H9 (cell line): ENCODE measurements at regions not wholly inside any gene's neighbourhood (a gene's known extent, or its start where the extent isn't known, plus 50 kb on each side); places are given as distances from the start of the nearest gene placed in this dataset.

Source experiments
- DNase-seq: peaks from one replicate; pipeline ENCODE4 v3.0.0-alpha.2; 2017
- H2AFZ ChIP-seq: one replicate; pipeline ENCODE4 v1.6.1; 2013; ENCODE audit warnings: mild to moderate bottlenecking, low read length, control low read depth, moderate library complexity
- H2AK5ac ChIP-seq: 2 replicates; pipeline ENCODE4 v1.6.1; 2013; ENCODE audit warnings: low read length, control low read depth, mixed read lengths; ENCODE audit not compliant: insufficient read length
- H2BK120ac ChIP-seq: one replicate; pipeline ENCODE4 v1.6.1; 2013; ENCODE audit warnings: low read depth, mild to moderate bottlenecking, low read length, control low read depth, inconsistent platforms; ENCODE audit not compliant: poor library complexity, severe bottlenecking
- H2BK12ac ChIP-seq: 2 replicates; pipeline ENCODE4 v1.6.1; 2013; ENCODE audit warnings: low read length, control low read depth, mixed read lengths, low read depth; ENCODE audit not compliant: insufficient read length
- H2BK15ac ChIP-seq: 2 replicates; pipeline ENCODE4 v1.6.1; 2013; ENCODE audit warnings: low read depth, low read length, control low read depth
- H2BK20ac ChIP-seq: one replicate; pipeline ENCODE4 v1.6.1; 2013; ENCODE audit warnings: low read depth, mild to moderate bottlenecking, low read length, control low read depth, inconsistent platforms; ENCODE audit not compliant: poor library complexity, severe bottlenecking
- H2BK5ac ChIP-seq: 2 replicates; pipeline ENCODE4 v1.6.1; 2013; ENCODE audit warnings: low read length, control low read depth, mixed read lengths; ENCODE audit not compliant: insufficient read length
- H3K14ac ChIP-seq: 2 replicates; pipeline ENCODE4 v1.6.1; 2013; ENCODE audit warnings: low read length, control low read depth; ENCODE audit not compliant: insufficient read depth
- H3K18ac ChIP-seq: 2 replicates; pipeline ENCODE4 v1.6.1; 2013; ENCODE audit warnings: low read depth, mild to moderate bottlenecking, mixed read lengths, low read length, control low read depth; ENCODE audit not compliant: insufficient read length
- H3K23ac ChIP-seq: 2 replicates; pipeline ENCODE4 v1.6.1; 2013; ENCODE audit warnings: low read length, control low read depth, mixed read lengths, low read depth; ENCODE audit not compliant: insufficient read length
- H3K23me2 ChIP-seq: 2 replicates; pipeline ENCODE4 v1.6.1; 2013; ENCODE audit warnings: low read depth, mild to moderate bottlenecking, mixed read lengths, low read length, control low read depth; ENCODE audit not compliant: insufficient read length, poor library complexity, severe bottlenecking
- H3K27ac ChIP-seq: 2 replicates; pipeline ENCODE4 v1.5.1; 2013; ENCODE audit warnings: low read length, control low read depth, mixed read lengths, low read depth; ENCODE audit not compliant: insufficient read length
- H3K27me3 ChIP-seq: 2 replicates; pipeline ENCODE4 v1.6.1; 2013; ENCODE audit warnings: low read length, control low read depth, inconsistent platforms; ENCODE audit not compliant: insufficient read depth
- H3K4ac ChIP-seq: 2 replicates; pipeline ENCODE4 v1.6.1; 2013; ENCODE audit warnings: low read depth, mild to moderate bottlenecking, control low read depth, inconsistent platforms, low read length, moderate library complexity
- H3K4me1 ChIP-seq: 2 replicates; pipeline ENCODE4 v1.6.1; 2013; ENCODE audit warnings: low read length, control low read depth, inconsistent platforms; ENCODE audit not compliant: insufficient read depth
- H3K4me2 ChIP-seq: 2 replicates; pipeline ENCODE4 v1.6.1; 2013; ENCODE audit warnings: low read length, control low read depth, mixed read lengths; ENCODE audit not compliant: insufficient read length, insufficient read depth
- H3K56ac ChIP-seq: 2 replicates; pipeline ENCODE4 v1.6.1; 2013; ENCODE audit warnings: low read depth, mild to moderate bottlenecking, mixed read lengths, low read length, control low read depth; ENCODE audit not compliant: insufficient read length
- H3K79me1 ChIP-seq: 2 replicates; pipeline ENCODE4 v1.6.1; 2013; ENCODE audit warnings: low read depth, mild to moderate bottlenecking, moderate library complexity, low read length, control low read depth, inconsistent platforms; ENCODE audit not compliant: insufficient read depth, poor library complexity, severe bottlenecking
- H3K79me2 ChIP-seq: 2 replicates; pipeline ENCODE4 v1.6.1; 2013; ENCODE audit warnings: low read length, control low read depth, inconsistent platforms; ENCODE audit not compliant: insufficient read depth
- H3K9ac ChIP-seq: 2 replicates; pipeline ENCODE4 v1.6.1; 2013; ENCODE audit warnings: low read length, control low read depth, mixed read lengths; ENCODE audit not compliant: insufficient read length; ENCODE audit errors: extremely low read depth
- H3K9me3 ChIP-seq: one replicate; pipeline ENCODE4 v1.6.1; 2013; ENCODE audit warnings: low read depth, low read length, inconsistent platforms; ENCODE audit not compliant: control insufficient read depth
- H3T11ph ChIP-seq: one replicate; pipeline ENCODE4 v1.6.1; 2013; ENCODE audit warnings: mild to moderate bottlenecking, low read length, control low read depth, inconsistent platforms
- H4K20me1 ChIP-seq: one replicate; pipeline ENCODE4 v1.6.1; 2013; ENCODE audit not compliant: control insufficient read depth, insufficient read length, insufficient read depth
- H4K5ac ChIP-seq: 2 replicates; pipeline ENCODE4 v1.6.1; 2013; ENCODE audit warnings: low read depth, mild to moderate bottlenecking, mixed read lengths, low read length, control low read depth; ENCODE audit not compliant: insufficient read length
- H4K8ac ChIP-seq: replicated peaks from 2 replicates; pipeline ENCODE4 v1.6.1; 2013; ENCODE audit warnings: low read length, control low read depth, mixed read lengths, low read depth; ENCODE audit not compliant: insufficient read length
- H4K91ac ChIP-seq: 2 replicates; pipeline ENCODE4 v1.6.1; 2013; ENCODE audit warnings: low read depth, mild to moderate bottlenecking, moderate library complexity, mixed read lengths, low read length, control low read depth; ENCODE audit not compliant: insufficient read length
- H3K27ac Mint-ChIP-seq, 3 experiments: 2 replicates in 2 of 3; 3 replicates in 1 of 3; pipeline ENCODE4 v1.8.0; 2020 to 2021; ENCODE audit warnings: mixed read lengths in 3 of 3, mild to moderate bottlenecking in 1 of 3, moderate library complexity in 1 of 3
- H3K27me3 Mint-ChIP-seq: 2 replicates; pipeline ENCODE4 v1.8.0; 2021; ENCODE audit warnings: low read depth, mild to moderate bottlenecking, moderate library complexity, mixed read lengths
- H3K36me3 Mint-ChIP-seq, 3 experiments: 2 replicates in 2 of 3; 3 replicates in 1 of 3; pipeline ENCODE4 v1.8.0; 2020 to 2021; ENCODE audit warnings: low read depth in 3 of 3, mixed read lengths in 3 of 3; ENCODE audit not compliant: insufficient read depth in 1 of 3
- H3K4me1 Mint-ChIP-seq, 2 experiments: 2 replicates each; pipeline ENCODE4 v1.8.0; 2020; ENCODE audit warnings: mixed read lengths in 2 of 2
- H3K4me3 Mint-ChIP-seq, 2 experiments: 2 replicates in 1 of 2; 3 replicates in 1 of 2; pipeline ENCODE4 v1.8.0; 2020 to 2021; ENCODE audit warnings: mild to moderate bottlenecking in 2 of 2, mixed read lengths in 2 of 2, moderate library complexity in 1 of 2
- H3K9me3 Mint-ChIP-seq, 2 experiments: 2 replicates in 1 of 2; 3 replicates in 1 of 2; pipeline ENCODE4 v1.8.0; 2020; ENCODE audit warnings: mild to moderate bottlenecking in 2 of 2, mixed read lengths in 2 of 2, moderate library complexity in 1 of 2
- CTCF ChIP-seq: fragments of 200-600 bp; sonication (generic); conservative IDR thresholded peaks from 3 replicates; pipeline ENCODE4 v1.8.0; 2021; ENCODE audit warnings: antibody characterized with exemption, mild to moderate bottlenecking

- Histone ChIP-seq H3K27ac (no peak overlapping the region), H3K79me2 (no peaks in the 10 kb centered on the region), H3K4me2 (no peak overlapping the region), H3K9ac (no peak overlapping the region), H2BK5ac (no peak overlapping the region), H2BK12ac (no peak overlapping the region), H3K79me1 (no peaks in the 10 kb centered on the region), H4K8ac (no peak overlapping the region), H3K14ac (no peak overlapping the region), H3K18ac (no peak overlapping the region), H2AFZ (no peak overlapping the region), H4K20me1 (no peaks in the 10 kb centered on the region), H4K5ac (no peak overlapping the region), H2BK120ac (no peak overlapping the region), H3K23ac (no peak overlapping the region), H3K23me2 (no peaks in the 10 kb centered on the region), H2BK20ac (no peak overlapping the region), H2BK15ac (no peak overlapping the region), H3K4me1 (no peaks in the 10 kb centered on the region), H3K56ac (no peak overlapping the region), H2AK5ac (no peak overlapping the region), H3K4ac (no peak overlapping the region), H3T11ph (no peak overlapping the region), H4K91ac (no peak overlapping the region), H3K9me3 (no peaks in the 10 kb centered on the region), H3K27me3 (no peaks in the 10 kb centered on the region)
- H3K36me3 Mint-ChIP-seq = no peaks in the 10 kb centered on the region; a peak in 1 of 7 replicates
- no peak overlapping the region for H3K4me3 Mint-ChIP-seq
- no peak for DNase-seq
- no peak overlapping the region for H3K27ac Mint-ChIP-seq
- H3K4me1 Mint-ChIP-seq = peaks cover 1 to 2% of the 10 kb centered on the region in 2 experiments; a peak in 1 of 4 replicates
- TF ChIP-seq CTCF = no peak
- no peaks in the 10 kb centered on the region for H3K27me3 Mint-ChIP-seq
- H3K9me3 Mint-ChIP-seq = no peaks in the 10 kb centered on the region
Measured at GRCh38 chr5:125897089-125897488, 526.1 kb upstream of the GRAMD2B start.
